Fibroblast of skin of back (primary cell): ENCODE measurements at regions not wholly inside any gene's neighbourhood (a gene's known extent, or its start where the extent isn't known, plus 50 kb on each side); places are given as distances from the start of the nearest gene placed in this dataset.
"Not testable (repeated sequence)": the region's sequence is repeated elsewhere in the genome, so short reads cannot be mapped to it uniquely, and the experiment has no call there.

ENCODE experiments used
- DNase-seq: peaks from one replicate; pipeline ENCODE4 v3.0.0-alpha.2; 2013

GRCh38 chr12:83805156-83805772, 1107.3 kb downstream of the SLC6A15 start:
- no peak for DNase-seq

GRCh38 chr12:83801972-83802371, 1110.6 kb downstream of the SLC6A15 start:
- no peak for DNase-seq

GRCh38 chr12:83800022-83800421, 1112.6 kb downstream of the SLC6A15 start:
- DNase-seq, result no peak

DNA sequence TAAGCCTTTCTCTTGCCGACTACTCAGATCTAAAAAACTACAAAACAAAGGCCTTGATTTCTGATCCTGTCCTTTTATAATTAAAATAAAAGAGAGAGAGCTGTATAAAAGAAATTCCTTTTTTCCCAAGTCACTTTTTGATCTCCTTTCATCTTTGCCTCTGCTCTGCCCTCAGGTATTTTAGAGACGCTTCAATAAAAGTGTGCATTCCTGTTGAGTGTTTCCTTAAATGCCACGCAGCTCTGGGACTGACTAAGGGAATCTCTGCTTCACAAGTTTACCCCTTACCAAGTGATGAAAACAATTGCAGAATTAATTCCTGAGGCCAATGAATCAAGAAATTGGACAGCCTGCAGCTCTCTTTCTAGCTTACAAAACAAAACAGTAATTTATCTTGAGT, 1109.8 kb downstream of the TMTC2 start:
- DNase-seq, result no peak

- no peak for DNase-seq
These were observed 1106.9 kb downstream of the TMTC2 start for GRCh38 chr12:83793616-83794015.

- no peak for DNase-seq
These were observed 1097.7 kb downstream of the TMTC2 start for GRCh38 chr12:83784298-83784890.

DNA sequence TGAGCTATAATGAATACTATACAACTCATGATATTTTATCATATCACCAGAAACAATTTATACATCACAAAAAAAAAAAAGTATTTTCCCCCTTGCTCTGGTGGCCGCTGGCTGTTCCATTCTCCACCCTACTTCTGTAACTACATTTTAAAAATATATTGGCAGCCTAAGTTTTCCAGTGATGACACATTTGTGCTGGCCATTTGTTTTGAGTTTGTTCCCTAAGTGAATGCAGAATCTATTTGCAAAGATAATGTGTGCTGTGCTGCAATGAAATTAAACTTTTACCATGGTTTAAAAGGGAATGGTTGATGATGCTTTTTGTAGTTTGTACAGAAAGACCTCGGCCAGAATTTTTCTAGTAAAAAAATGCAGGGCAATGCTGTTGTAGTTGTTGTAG, 1092.8 kb downstream of the TMTC2 start:
- DNase-seq, result no peak

DNA sequence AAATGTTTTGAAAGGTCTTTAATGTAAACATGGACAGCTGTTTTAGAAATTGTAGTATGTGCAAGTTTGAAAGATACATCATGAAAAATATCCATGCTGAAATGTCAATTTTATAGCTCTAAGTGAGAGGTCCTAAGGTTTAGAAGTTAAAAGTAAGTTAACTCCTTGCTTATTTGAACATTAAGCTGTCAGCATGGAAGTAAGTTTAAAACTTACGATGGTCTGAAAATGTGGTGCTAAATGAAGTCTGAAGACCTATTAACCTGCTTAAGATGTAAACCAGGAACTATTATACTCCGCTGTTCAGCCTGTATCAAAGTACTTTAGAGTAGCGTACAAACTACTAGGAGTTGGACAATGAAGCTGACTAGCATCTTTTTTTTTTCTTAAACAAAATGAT, 1082.4 kb downstream of the TMTC2 start:
- DNase-seq, result no peak

GRCh38 chr12:83767723-83768122, 1081.0 kb downstream of the TMTC2 start:
- no peak for DNase-seq

DNA sequence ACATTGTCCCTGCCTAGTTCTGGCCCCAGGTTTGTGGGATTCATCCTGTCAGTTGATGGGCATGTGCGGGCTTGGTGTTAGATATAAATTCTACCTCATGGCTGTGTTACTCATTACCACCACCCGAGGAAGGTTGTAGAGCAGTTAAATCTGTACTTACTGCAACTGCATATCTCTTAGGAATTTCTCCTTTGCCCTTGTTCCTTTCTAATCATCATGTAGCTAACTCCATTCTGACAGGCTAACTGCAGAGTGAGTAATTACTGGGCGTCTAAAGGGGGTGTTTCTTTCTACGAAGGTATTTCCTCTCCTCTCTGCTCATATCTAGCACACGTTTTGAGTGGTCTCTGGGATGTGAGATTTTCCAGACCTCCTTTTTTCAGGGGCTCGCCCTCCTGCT, 1076.7 kb downstream of the TMTC2 start:
- no peak for DNase-seq

GRCh38 chr12:83759906-83760305, 1073.2 kb downstream of the TMTC2 start:
- no peak for DNase-seq

- no peak for DNase-seq
These were observed 1072.4 kb downstream of the TMTC2 start for GRCh38 chr12:83758888-83759631.

DNA sequence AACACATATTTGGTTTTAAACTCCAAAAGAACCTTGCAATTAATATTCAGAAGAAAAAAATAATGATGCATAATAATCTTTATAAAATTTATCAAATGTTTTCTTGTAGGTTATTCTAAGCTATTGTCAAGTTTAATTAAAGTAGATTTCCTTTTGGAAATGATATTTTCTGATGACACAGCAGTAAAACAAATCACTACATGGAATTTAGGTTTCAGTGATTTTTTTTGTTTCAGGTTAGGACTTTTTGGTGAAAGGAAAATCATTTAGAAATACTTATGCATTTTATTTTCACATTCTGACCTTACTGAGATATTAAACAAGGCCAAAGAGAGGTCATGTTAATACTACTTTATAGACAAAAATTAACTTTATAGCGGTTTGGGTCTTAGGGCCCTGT, 1067.2 kb downstream of the TMTC2 start:
- no peak for DNase-seq

DNA sequence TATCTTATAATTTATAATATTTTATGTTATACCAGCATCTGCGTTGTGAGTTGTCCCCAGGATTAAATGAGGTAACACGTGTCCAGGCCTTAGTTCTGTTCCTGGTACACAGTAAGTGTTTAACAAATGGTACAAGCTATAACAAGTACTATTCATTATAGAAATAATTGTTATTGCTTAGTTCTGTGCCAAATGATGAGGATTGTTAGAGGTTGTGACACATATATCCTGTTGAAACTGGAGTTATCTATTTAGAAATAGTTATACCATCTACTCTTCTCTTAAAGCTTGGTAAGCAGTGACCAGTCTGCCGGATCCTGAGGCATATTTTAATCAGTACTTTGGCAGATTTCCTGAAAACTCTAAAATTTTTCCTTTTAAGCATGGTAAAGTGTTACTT, 1066.5 kb downstream of the TMTC2 start:
- DNase-seq, result no peak

DNA sequence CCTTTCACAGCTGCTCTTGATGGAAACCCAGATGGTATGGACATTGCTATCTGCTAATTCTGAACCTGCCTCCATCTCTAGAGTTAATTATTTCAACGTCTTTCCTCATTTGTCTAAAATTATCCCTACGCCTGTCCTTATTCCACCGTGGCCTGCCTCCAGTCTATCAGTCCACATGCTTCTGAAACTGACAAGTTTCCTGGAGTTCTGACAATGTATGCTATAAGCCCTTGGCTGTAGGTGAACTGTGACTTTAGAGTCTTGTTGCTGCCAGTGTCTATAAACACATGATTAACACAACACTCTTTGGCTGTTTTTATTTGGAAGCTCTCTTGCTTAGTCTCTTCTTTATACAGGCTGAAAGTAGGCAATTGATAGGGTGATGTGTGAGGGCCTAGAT, 1052.9 kb downstream of the TMTC2 start:
- no peak for DNase-seq

DNA sequence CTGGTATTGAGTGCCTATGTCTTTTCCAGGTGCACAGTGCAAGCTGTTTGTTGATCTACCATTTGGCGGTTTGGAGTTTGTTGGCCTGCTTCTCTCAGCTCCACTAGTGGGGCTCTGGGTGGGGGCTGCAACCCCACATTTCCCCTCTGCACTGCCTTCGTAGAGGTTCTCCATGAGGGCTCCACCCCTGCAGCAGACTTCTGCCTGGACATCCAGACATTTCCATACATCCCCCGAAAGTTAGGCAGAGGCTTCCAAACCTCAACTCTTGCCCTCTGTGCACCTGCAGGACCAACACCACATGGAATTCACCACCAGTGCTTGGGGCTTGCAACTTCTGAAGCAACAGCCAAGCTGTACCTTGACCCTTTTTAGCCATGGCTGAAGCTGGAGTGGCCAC, 1024.1 kb downstream of the TMTC2 start:
- DNase-seq, result no peak

DNA sequence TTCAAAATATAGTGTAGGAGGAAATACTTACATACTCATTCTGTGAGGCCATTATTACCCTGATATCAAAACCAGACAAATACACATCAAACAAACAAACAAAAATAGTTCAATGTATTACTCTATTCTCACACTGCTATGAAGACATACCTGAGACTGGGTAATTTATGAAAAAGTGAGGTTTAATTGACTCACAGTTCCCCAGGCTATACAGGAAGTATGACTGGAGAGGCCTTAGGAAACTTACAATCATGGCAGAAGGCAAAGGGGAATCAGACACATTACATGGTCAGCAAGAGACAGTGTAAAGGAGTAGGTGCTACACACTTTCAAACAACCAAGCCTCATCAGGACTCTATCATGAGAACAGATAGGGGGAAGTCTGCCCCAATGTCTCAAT, 1023.2 kb downstream of the TMTC2 start:
- no peak for DNase-seq

DNA sequence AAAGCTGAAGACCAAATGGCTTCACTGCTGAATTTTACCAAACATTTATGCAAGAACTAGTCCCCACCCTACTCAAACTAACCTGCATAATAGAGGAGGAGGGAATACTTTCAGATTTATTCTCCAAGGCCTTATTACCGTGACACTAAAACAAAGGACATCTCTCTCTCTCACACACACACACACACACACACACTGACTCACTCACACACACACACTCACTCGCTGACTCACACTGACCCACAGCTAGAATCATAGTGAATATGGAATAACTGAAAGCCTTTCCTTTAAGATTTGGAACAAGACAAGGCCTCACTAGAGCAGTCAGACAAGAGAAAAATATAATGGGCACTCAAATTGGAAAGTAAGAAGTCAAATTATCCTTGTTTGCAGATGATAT, 1014.1 kb downstream of the TMTC2 start:
- peak; percentile 53 for DNase-seq

GRCh38 chr12:83696311-83696710, 1009.6 kb downstream of the TMTC2 start:
- DNase-seq, result not testable (repeated sequence)

DNA sequence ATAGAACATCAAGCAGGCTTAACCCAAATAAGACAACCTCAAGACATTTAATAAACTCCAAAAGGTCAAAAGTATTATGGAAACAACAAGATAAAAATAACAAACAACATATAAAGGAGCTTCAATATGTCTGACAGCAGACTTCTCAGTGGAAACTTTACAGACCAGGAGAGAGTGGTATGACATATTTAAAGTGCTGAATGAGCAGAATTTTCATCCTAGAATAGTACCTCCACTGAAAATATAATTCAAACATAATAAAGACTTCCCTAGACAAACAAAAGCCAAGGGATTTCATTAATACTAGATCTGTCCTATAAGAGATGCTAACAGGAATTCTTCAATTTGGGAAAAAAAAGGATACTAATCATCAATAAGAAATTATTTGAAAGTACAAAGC, 1005.0 kb downstream of the TMTC2 start:
- no peak for DNase-seq

DNA sequence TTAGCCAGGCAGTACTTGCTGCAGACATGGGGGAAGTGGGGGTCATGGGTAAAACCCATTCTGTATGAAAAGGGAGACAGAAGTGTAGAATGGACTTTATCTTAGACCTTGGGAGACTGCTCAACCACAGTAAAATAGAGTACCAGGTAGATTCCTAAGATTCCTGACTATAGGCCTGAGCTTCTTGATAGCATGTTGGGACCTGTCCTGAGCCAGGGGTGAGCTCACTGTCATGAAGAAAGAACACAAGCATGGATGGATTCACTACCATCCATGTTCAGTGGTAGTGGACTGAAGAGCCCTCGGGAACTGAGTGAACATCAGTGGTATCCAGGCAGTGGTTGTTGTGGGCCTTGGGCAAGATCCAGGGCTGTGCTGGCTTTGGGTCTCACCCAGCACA, 1003.8 kb downstream of the TMTC2 start:
- DNase-seq, result no peak

- DNase-seq, result no peak
These were observed 1002.6 kb downstream of the TMTC2 start for GRCh38 chr12:83689333-83689732.

DNA sequence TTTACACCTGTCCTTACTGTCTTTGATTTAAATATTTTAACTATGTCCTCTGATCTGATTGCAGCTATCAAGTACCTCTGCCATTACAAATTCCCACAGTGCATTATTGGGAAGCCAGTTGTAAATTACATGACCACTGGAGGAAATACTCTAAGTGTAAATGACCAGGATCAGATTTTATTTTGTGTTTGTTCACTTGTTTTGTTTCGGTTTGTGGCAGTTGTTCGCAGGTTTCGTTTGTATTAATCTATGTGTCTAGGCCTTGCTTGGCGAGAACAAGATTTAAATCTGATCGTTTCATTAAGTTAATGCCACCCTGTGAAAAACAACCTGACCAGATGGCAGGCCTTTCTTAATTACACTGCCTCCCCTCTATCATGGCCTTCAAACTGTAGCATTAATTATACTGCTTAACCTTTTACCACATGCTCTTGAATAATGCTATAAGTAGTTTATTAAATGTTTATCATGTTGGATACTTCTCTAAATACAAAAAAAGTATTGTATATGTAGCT, 990.1 kb downstream of the TMTC2 start:
- no peak for DNase-seq

- no peak for DNase-seq
These were observed 980.0 kb downstream of the TMTC2 start for GRCh38 chr12:83666690-83667089.
